ENCODE measurements at regions not wholly inside any gene's neighbourhood (a gene's known extent, or its start where the extent isn't known, plus 50 kb on each side); places are given as distances from the start of the nearest gene placed in this dataset.
"Not testable (repeated sequence)": the region's sequence is repeated elsewhere in the genome, so short reads cannot be mapped to it uniquely, and the experiment has no call there.

GRCh38 chr6:66995669-66996068 is 1288.6 kb upstream of the EYS start:
- Mint-ChIP-seq H3K9me3 (peaks cover 10% of the 10 kb centered on the region), H3K36me3 (ENCODE audit: low read depth) (no peaks in the 10 kb centered on the region), H3K4me1 (ENCODE audit: low read depth) (no peaks in the 10 kb centered on the region), H3K27me3 (no peaks in the 10 kb centered on the region), H3K27ac (no peak overlapping the region), H3K4me3 (no peak overlapping the region)
- DNase-seq (no peak), ATAC-seq (ENCODE audit: poor library complexity) (no peak)
- Histone ChIP-seq H3K4me1 (ENCODE audit: insufficient read depth, low read length) (no peaks in the 10 kb centered on the region), H3K4me3 (ENCODE audit: low read length) (no peak overlapping the region), H3K27me3 (ENCODE audit: control insufficient read depth in 1 of 2, insufficient read depth in 2 of 2, low read length in 2 of 2) (no peaks in the 10 kb centered on the region), H3K27ac (ENCODE audit: low read depth in 1 of 2, low read length in 2 of 2) (no peak overlapping the region), H3K9me3 (ENCODE audit: control insufficient read depth in 1 of 2, insufficient read depth in 1 of 2, low read length in 2 of 2) (peaks cover 0 to 11% of the 10 kb centered on the region in 2 experiments), H3K36me3 (ENCODE audit: insufficient read depth, low read length) (no peaks in the 10 kb centered on the region)
- TF ChIP-seq CTCF (IDR thresholded peaks at IDR 0.05) = no peak
- ChIA-PET POLR2A (no interaction called here), CTCF (no interaction called here)
- intact Hi-C loops (cut with DNase I, micrococcal nuclease) = no loop called here

- H3K27ac ChIP-seq (ENCODE audit: low read depth in 1 of 2, low read length in 2 of 2); POLR2A ChIA-PET: not testable (repeated sequence)
These were observed 1286.7 kb upstream of the EYS start for GRCh38 chr6:66993708-66994107.

GRCh38 chr6:66993272-66993671 is 1286.2 kb upstream of the EYS start:
- H3K36me3 Mint-ChIP-seq (ENCODE audit: low read depth) = no peaks in the 10 kb centered on the region
- Histone ChIP-seq H3K36me3 (ENCODE audit: insufficient read depth, low read length) (no peaks in the 10 kb centered on the region), H3K9me3 (ENCODE audit: control insufficient read depth in 1 of 2, insufficient read depth in 1 of 2, low read length in 2 of 2) (peaks cover 0 to 4% of the 10 kb centered on the region in 2 experiments), H3K27ac (ENCODE audit: low read depth in 1 of 2, low read length in 2 of 2) (no peak overlapping the region), H3K27me3 (ENCODE audit: control insufficient read depth in 1 of 2, insufficient read depth in 2 of 2, low read length in 2 of 2) (no peaks in the 10 kb centered on the region), H3K4me3 (ENCODE audit: low read length) (no peak overlapping the region), H3K4me1 (ENCODE audit: insufficient read depth, low read length) (no peaks in the 10 kb centered on the region)
- ChIA-PET POLR2A (no interaction called here), CTCF (no interaction called here)
- DNase-seq = no peak
- no peak for TF ChIP-seq CTCF (IDR thresholded peaks at IDR 0.05)
- H3K27ac Mint-ChIP-seq = no peak overlapping the region
- H3K4me3 Mint-ChIP-seq = no peak overlapping the region
- no peak for ATAC-seq (ENCODE audit: poor library complexity)
- H3K9me3 Mint-ChIP-seq = peaks cover 7% of the 10 kb centered on the region
- no peaks in the 10 kb centered on the region for H3K4me1 Mint-ChIP-seq (ENCODE audit: low read depth)
- no peaks in the 10 kb centered on the region for H3K27me3 Mint-ChIP-seq
- intact Hi-C loops (cut with DNase I, micrococcal nuclease) = no loop called here

More at GRCh38 chr6:66993708-66994107, 1286.7 kb upstream of the EYS start:
- CTCF ChIA-PET; H3K36me3 Mint-ChIP-seq (ENCODE audit: low read depth); H3K36me3 ChIP-seq (ENCODE audit: insufficient read depth, low read length); H3K27ac Mint-ChIP-seq; H3K4me3 ChIP-seq (ENCODE audit: low read length); H3K27me3 Mint-ChIP-seq; ATAC-seq (ENCODE audit: poor library complexity); H3K9me3 Mint-ChIP-seq; H3K9me3 ChIP-seq (ENCODE audit: control insufficient read depth in 1 of 2, insufficient read depth in 1 of 2, low read length in 2 of 2); H3K27me3 ChIP-seq (ENCODE audit: control insufficient read depth in 1 of 2, insufficient read depth in 2 of 2, low read length in 2 of 2); intact Hi-C loops (cut with DNase I, micrococcal nuclease); H3K4me3 Mint-ChIP-seq; H3K4me1 Mint-ChIP-seq (ENCODE audit: low read depth); DNase-seq; H3K4me1 ChIP-seq (ENCODE audit: insufficient read depth, low read length): not testable (repeated sequence)

- no peak for ATAC-seq (ENCODE audit: poor library complexity)
- H3K9me3 ChIP-seq (ENCODE audit: control insufficient read depth in 1 of 2, insufficient read depth in 1 of 2, low read length in 2 of 2) = peaks cover 0 to 4% of the 10 kb centered on the region in 2 experiments
- no peak for TF ChIP-seq CTCF (IDR thresholded peaks at IDR 0.05)
- DNase-seq = no peak
- Mint-ChIP-seq H3K9me3 (peaks cover 9% of the 10 kb centered on the region), H3K4me3 (no peak overlapping the region), H3K27me3 (no peaks in the 10 kb centered on the region), H3K27ac (no peak overlapping the region), H3K36me3 (ENCODE audit: low read depth) (no peaks in the 10 kb centered on the region), H3K4me1 (ENCODE audit: low read depth) (no peaks in the 10 kb centered on the region)
- no peak overlapping the region for H3K4me3 ChIP-seq (ENCODE audit: low read length)
- POLR2A ChIA-PET = no interaction called here
- CTCF ChIA-PET = no interaction called here
- H3K27ac ChIP-seq (ENCODE audit: low read depth in 1 of 2, low read length in 2 of 2) = no peak overlapping the region
- intact Hi-C loops (cut with DNase I, micrococcal nuclease) = no loop called here
- H3K27me3 ChIP-seq (ENCODE audit: control insufficient read depth in 1 of 2, insufficient read depth in 2 of 2, low read length in 2 of 2) = no peaks in the 10 kb centered on the region
- no peaks in the 10 kb centered on the region for H3K4me1 ChIP-seq (ENCODE audit: insufficient read depth, low read length)
- H3K36me3 ChIP-seq (ENCODE audit: insufficient read depth, low read length) = no peaks in the 10 kb centered on the region
These were observed 1285.6 kb upstream of the EYS start for GRCh38 chr6:66992660-66993059.
